PC-9 (cell line): ENCODE measurements at regions not wholly inside any gene's neighbourhood (a gene's known extent, or its start where the extent isn't known, plus 50 kb on each side); places are given as distances from the start of the nearest gene placed in this dataset.

Source experiments
- BruUV-seq: library from RNA; stranded (reverse); fragments of 400-500 nt; replicated peaks from 2 replicates; lab custom pipeline; 2021; lab: Mats Ljungman, UMichigan
- CTCF ChIA-PET: fragments of 300-600 bp; sonication (Branson Sonifier 250); formaldehyde crosslinking; loops from one replicate; lab custom pipeline; 2022; ENCODE audit warnings: antibody characterized with exemption; lab: Charles Lee
- POLR2A ChIA-PET: fragments of 300-600 bp; sonication (Branson Sonifier 250); formaldehyde crosslinking; loops from one replicate; lab custom pipeline; 2022; ENCODE audit warnings: antibody characterized with exemption; ENCODE audit not compliant: unreplicated experiment; lab: Charles Lee
- DNase-seq, 2 experiments: peaks; one replicate each; pipeline versions ENCODE4 v3.0.0 to v3.0.0-alpha.2; 2015 to 2022; ENCODE audit warnings: mixed read lengths in 1 of 2
- H2AFZ ChIP-seq: fragments of 200-600 bp; sonication (generic); 2 replicates; pipeline ENCODE4 v1.8.1; 2017; ENCODE audit warnings: antibody characterized with exemption
- H3F3A ChIP-seq: fragments of 200-600 bp; sonication (generic); 2 replicates; pipeline ENCODE4 v1.8.1; 2017; ENCODE audit warnings: antibody characterized with exemption, mild to moderate bottlenecking, low read depth; ENCODE audit not compliant: insufficient read depth
- H3K27ac ChIP-seq: fragments of 200-600 bp; sonication (generic); 2 replicates; pipeline ENCODE4 v1.6.1; 2016; ENCODE audit warnings: mixed run types
- H3K27me3 ChIP-seq: fragments of 200-600 bp; sonication (generic); 2 replicates; pipeline ENCODE4 v1.6.1; 2016; ENCODE audit warnings: low read depth, mixed run types; ENCODE audit not compliant: insufficient read depth
- H3K36me3 ChIP-seq: fragments of 200-600 bp; sonication (generic); 2 replicates; pipeline ENCODE4 v1.6.1; 2016; ENCODE audit warnings: low read depth, mixed run types
- H3K4me1 ChIP-seq: fragments of 200-600 bp; sonication (generic); replicated peaks from 2 replicates; pipeline ENCODE4 v1.6.1; 2016; ENCODE audit warnings: mixed run types; ENCODE audit not compliant: insufficient read depth
- H3K4me2 ChIP-seq: fragments of 200-600 bp; sonication (generic); 2 replicates; pipeline ENCODE4 v1.6.1; 2017; ENCODE audit warnings: mixed run types
- H3K4me3 ChIP-seq: fragments of 200-600 bp; sonication (generic); 2 replicates; pipeline ENCODE4 v1.6.1; 2016; ENCODE audit warnings: mixed run types
- H3K79me2 ChIP-seq: fragments of 200-600 bp; sonication (generic); 2 replicates; pipeline ENCODE4 v1.6.1; 2017; ENCODE audit warnings: low read depth, mixed run types
- H3K9me2 ChIP-seq: fragments of 200-600 bp; sonication (generic); 2 replicates; pipeline ENCODE4 v1.8.1; 2017; ENCODE audit warnings: mild to moderate bottlenecking; ENCODE audit not compliant: insufficient read depth
- H3K9me3 ChIP-seq: fragments of 200-600 bp; sonication (generic); 2 replicates; pipeline ENCODE4 v1.8.1; 2016; ENCODE audit warnings: low read depth; ENCODE audit not compliant: insufficient read depth
- H4K20me1 ChIP-seq: fragments of 200-600 bp; sonication (generic); 2 replicates; pipeline ENCODE4 v1.8.1; 2017; ENCODE audit not compliant: insufficient read depth
- EZH2 ChIP-seq: fragments of 200-600 bp; sonication (generic); IDR thresholded peaks from 2 replicates; pipeline ENCODE4 v1.8.0; 2017; ENCODE audit warnings: antibody characterized with exemption, low read depth
- intact Hi-C: fragments of 100-400 bp; cut with micrococcal nuclease; formaldehyde crosslinking; loops from one replicate; pipeline ENCODE4 v1.10.0; 2022; ENCODE audit not compliant: unreplicated experiment
- TF ChIP-seq, protein P1 (sequence below): fragments of 200-600 bp; sonication (generic); conservative IDR thresholded peaks from 2 replicates; pipeline ENCODE4 v1.6.1; 2017; ENCODE audit warnings: mixed run types, antibody characterized with exemption, mild to moderate bottlenecking, moderate library complexity

GRCh38 chr10:123318516-123318915, 164.3 kb downstream of the BUB3 start:
- DNase-seq: no peak
- Histone ChIP-seq H3K9me2 (no peaks in the 10 kb centered on the region), H3K9me3 (no peaks in the 10 kb centered on the region), H3K4me2 (no peak overlapping the region), H4K20me1 (no peaks in the 10 kb centered on the region), H2AFZ (no peak overlapping the region), H3K27me3 (no peaks in the 10 kb centered on the region), H3K4me3 (no peak overlapping the region), H3K36me3 (no peaks in the 10 kb centered on the region), H3K79me2 (no peaks in the 10 kb centered on the region), H3K27ac (no peak overlapping the region), H3F3A (no peaks in the 10 kb centered on the region), H3K4me1 (no peaks in the 10 kb centered on the region)
- CTCF ChIA-PET: no interaction called here
- POLR2A ChIA-PET: no interaction called here
- TF ChIP-seq, protein P1, sequence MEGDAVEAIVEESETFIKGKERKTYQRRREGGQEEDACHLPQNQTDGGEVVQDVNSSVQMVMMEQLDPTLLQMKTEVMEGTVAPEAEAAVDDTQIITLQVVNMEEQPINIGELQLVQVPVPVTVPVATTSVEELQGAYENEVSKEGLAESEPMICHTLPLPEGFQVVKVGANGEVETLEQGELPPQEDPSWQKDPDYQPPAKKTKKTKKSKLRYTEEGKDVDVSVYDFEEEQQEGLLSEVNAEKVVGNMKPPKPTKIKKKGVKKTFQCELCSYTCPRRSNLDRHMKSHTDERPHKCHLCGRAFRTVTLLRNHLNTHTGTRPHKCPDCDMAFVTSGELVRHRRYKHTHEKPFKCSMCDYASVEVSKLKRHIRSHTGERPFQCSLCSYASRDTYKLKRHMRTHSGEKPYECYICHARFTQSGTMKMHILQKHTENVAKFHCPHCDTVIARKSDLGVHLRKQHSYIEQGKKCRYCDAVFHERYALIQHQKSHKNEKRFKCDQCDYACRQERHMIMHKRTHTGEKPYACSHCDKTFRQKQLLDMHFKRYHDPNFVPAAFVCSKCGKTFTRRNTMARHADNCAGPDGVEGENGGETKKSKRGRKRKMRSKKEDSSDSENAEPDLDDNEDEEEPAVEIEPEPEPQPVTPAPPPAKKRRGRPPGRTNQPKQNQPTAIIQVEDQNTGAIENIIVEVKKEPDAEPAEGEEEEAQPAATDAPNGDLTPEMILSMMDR: no peak
- no peak for TF ChIP-seq EZH2
- intact Hi-C loops: no loop called here
- BruUV-seq: no TSS peak

- Histone ChIP-seq H3K4me2 (no peak overlapping the region), H3F3A (no peaks in the 10 kb centered on the region), H2AFZ (no peak overlapping the region), H3K36me3 (no peaks in the 10 kb centered on the region), H3K9me2 (no peaks in the 10 kb centered on the region), H3K9me3 (no peaks in the 10 kb centered on the region), H3K79me2 (no peaks in the 10 kb centered on the region), H4K20me1 (no peaks in the 10 kb centered on the region), H3K4me1 (no peaks in the 10 kb centered on the region), H3K27me3 (no peaks in the 10 kb centered on the region), H3K4me3 (no peak overlapping the region), H3K27ac (no peak overlapping the region)
- no peak for DNase-seq
- intact Hi-C loops: no loop called here
- CTCF ChIA-PET: no interaction called here
- no TSS peak for BruUV-seq
- no peak for TF ChIP-seq EZH2
- POLR2A ChIA-PET: no interaction called here
Measured at GRCh38 chr10:123320091-123320490, 165.9 kb downstream of the BUB3 start.

GRCh38 chr10:123323884-123324283, 169.7 kb downstream of the BUB3 start:
- Histone ChIP-seq H3K9me3 (no peaks in the 10 kb centered on the region), H3K4me2 (no peak overlapping the region), H3K9me2 (no peaks in the 10 kb centered on the region), H3K27ac (no peak overlapping the region), H3K4me3 (no peak overlapping the region), H3K36me3 (no peaks in the 10 kb centered on the region), H3F3A (no peaks in the 10 kb centered on the region), H3K27me3 (no peaks in the 10 kb centered on the region), H4K20me1 (no peaks in the 10 kb centered on the region), H2AFZ (no peak overlapping the region), H3K4me1 (no peaks in the 10 kb centered on the region), H3K79me2 (no peaks in the 10 kb centered on the region)
- ChIA-PET POLR2A (no interaction called here), CTCF (no interaction called here)
- intact Hi-C loops: no loop called here
- no TSS peak for BruUV-seq
- DNase-seq: no peak
- no peak for TF ChIP-seq EZH2
- TF ChIP-seq, protein P1: no peak

DNA sequence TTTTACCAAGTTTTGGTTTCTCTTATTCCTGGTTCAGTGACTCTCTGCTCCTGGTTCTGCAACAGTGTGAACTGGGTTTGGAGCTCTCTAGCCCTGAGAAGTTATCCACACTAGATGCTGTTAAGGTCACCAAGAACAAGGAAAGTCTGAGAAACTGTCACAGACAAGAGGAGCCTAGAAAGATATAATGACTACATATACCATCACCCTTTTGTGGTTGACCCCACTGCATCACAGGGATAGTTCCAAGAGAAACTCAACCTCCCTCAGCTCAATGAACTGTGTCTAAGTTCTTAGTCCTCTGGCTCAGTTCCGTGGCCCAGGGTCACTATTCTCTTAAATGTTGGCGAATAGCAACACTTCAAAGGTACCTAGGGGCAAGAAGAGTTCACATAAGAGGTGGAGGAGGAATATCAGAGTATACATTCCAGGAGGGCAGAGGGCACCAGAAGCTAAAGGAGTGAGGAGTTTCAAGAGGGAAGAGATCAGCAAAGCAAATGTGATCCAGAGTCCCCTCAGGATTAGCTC, 171.5 kb downstream of the BUB3 start:
- no peak for TF ChIP-seq EZH2
- TF ChIP-seq, protein P1: no peak
- H3K27ac ChIP-seq: no peak overlapping the region
- H3K36me3 ChIP-seq: no peaks in the 10 kb centered on the region
- no peak for DNase-seq
- CTCF ChIA-PET: no interaction called here
- BruUV-seq: no TSS peak
- POLR2A ChIA-PET: no interaction called here
- no peaks in the 10 kb centered on the region for H3K79me2 ChIP-seq
- H3K4me3 ChIP-seq: no peak overlapping the region
- H3K9me3 ChIP-seq: no peaks in the 10 kb centered on the region
- no peaks in the 10 kb centered on the region for H3K9me2 ChIP-seq
- no peak overlapping the region for H2AFZ ChIP-seq
- no peaks in the 10 kb centered on the region for H3F3A ChIP-seq
- intact Hi-C loops: no loop called here
- H3K4me1 ChIP-seq: no peaks in the 10 kb centered on the region
- H4K20me1 ChIP-seq: no peaks in the 10 kb centered on the region
- H3K27me3 ChIP-seq: no peaks in the 10 kb centered on the region
- no peak overlapping the region for H3K4me2 ChIP-seq
